HL-60 (cell line): ENCODE measurements at regions not wholly inside any gene's neighbourhood (a gene's known extent, or its start where the extent isn't known, plus 50 kb on each side); places are given as distances from the start of the nearest gene placed in this dataset.

Source experiments
- DNase-seq, 2 experiments: peaks; one replicate each; pipeline ENCODE4 v3.0.0-alpha.2; 2010 to 2020; ENCODE audit warnings: low read depth in 1 of 2, low spot score in 1 of 2
- H3K27ac ChIP-seq: fragments of 250-450 bp; sonication (Bioruptor Pico); replicated peaks from 2 replicates; pipeline ENCODE4 v1.5.1; 2020; ENCODE audit warnings: mild to moderate bottlenecking, moderate library complexity
- H3K27me3 ChIP-seq: fragments of 250-450 bp; sonication (Bioruptor Pico); 2 replicates; pipeline ENCODE4 v1.5.1; 2021; ENCODE audit warnings: mild to moderate bottlenecking, moderate library complexity; ENCODE audit not compliant: insufficient read depth, poor library complexity, severe bottlenecking
- H3K4me3 ChIP-seq: replicated peaks from 2 replicates; pipeline ENCODE4 v1.5.1; 2011; ENCODE audit warnings: mild to moderate bottlenecking, control low read depth, low read length; ENCODE audit not compliant: insufficient read depth
- CTCF ChIP-seq: IDR thresholded peaks from one replicate; pipeline ENCODE4 v1.5.1; 2011; ENCODE audit warnings: low read length, control low read depth, inconsistent platforms; ENCODE audit not compliant: insufficient read depth
- GABPA ChIP-seq: IDR thresholded peaks from 2 replicates; pipeline ENCODE4 v1.6.1; 2012; ENCODE audit warnings: low read depth
- POLR2AphosphoS5 ChIP-seq: IDR thresholded peaks from 2 replicates; pipeline ENCODE4 v1.6.1; 2012; ENCODE audit warnings: low read depth
- SPI1 ChIP-seq: IDR thresholded peaks from 2 replicates; pipeline ENCODE4 v1.6.1; 2012; ENCODE audit warnings: low read depth, mild to moderate bottlenecking, borderline replicate concordance
- TF ChIP-seq, protein P1 (sequence below): IDR thresholded peaks from 2 replicates; pipeline ENCODE4 v1.6.1; 2012; ENCODE audit warnings: low read depth; ENCODE audit not compliant: insufficient replicate concordance

- TF ChIP-seq CTCF: peak; percentile 16
- TF ChIP-seq POLR2AphosphoS5: no peak
- TF ChIP-seq, protein P1, sequence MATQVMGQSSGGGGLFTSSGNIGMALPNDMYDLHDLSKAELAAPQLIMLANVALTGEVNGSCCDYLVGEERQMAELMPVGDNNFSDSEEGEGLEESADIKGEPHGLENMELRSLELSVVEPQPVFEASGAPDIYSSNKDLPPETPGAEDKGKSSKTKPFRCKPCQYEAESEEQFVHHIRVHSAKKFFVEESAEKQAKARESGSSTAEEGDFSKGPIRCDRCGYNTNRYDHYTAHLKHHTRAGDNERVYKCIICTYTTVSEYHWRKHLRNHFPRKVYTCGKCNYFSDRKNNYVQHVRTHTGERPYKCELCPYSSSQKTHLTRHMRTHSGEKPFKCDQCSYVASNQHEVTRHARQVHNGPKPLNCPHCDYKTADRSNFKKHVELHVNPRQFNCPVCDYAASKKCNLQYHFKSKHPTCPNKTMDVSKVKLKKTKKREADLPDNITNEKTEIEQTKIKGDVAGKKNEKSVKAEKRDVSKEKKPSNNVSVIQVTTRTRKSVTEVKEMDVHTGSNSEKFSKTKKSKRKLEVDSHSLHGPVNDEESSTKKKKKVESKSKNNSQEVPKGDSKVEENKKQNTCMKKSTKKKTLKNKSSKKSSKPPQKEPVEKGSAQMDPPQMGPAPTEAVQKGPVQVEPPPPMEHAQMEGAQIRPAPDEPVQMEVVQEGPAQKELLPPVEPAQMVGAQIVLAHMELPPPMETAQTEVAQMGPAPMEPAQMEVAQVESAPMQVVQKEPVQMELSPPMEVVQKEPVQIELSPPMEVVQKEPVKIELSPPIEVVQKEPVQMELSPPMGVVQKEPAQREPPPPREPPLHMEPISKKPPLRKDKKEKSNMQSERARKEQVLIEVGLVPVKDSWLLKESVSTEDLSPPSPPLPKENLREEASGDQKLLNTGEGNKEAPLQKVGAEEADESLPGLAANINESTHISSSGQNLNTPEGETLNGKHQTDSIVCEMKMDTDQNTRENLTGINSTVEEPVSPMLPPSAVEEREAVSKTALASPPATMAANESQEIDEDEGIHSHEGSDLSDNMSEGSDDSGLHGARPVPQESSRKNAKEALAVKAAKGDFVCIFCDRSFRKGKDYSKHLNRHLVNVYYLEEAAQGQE: no peak
- TF ChIP-seq GABPA: no peak
- TF ChIP-seq SPI1: no peak
- no peak overlapping the region for H3K4me3 ChIP-seq
- peaks cover 23% of the 10 kb centered on the region for H3K27me3 ChIP-seq
- peak; percentile 38 to 60 for DNase-seq
- no peak overlapping the region for H3K27ac ChIP-seq
Observed at GRCh38 chr16:85330694-85331188, 218.5 kb upstream of the CIBAR2 start.

DNA sequence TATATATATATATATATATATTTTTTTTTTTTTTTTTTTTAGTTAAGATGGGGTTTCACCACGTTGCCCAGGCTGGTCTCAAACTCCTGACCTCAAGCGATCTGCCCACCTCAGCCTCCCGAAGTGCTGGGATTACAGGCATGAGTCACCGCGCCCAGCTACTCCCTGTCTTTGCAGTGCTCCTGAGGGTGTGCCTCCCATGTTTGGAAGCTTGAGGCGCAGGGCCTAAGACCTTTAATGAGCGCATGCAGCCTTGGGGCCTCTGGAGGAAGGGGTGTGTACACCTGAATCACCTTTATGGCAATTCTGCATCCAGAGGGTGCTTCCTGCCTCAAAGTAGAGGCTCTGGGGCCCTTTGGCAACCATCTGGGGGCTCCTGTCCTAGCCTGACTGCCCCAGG is 219.4 kb upstream of the CIBAR2 start:
- TF ChIP-seq, protein P1: no peak
- TF ChIP-seq POLR2AphosphoS5 (no peak), GABPA (no peak), CTCF (no peak), SPI1 (no peak)
- no peak for DNase-seq
- H3K27ac ChIP-seq: no peak overlapping the region
- H3K27me3 ChIP-seq: peaks cover 27% of the 10 kb centered on the region
- no peak overlapping the region for H3K4me3 ChIP-seq

DNA sequence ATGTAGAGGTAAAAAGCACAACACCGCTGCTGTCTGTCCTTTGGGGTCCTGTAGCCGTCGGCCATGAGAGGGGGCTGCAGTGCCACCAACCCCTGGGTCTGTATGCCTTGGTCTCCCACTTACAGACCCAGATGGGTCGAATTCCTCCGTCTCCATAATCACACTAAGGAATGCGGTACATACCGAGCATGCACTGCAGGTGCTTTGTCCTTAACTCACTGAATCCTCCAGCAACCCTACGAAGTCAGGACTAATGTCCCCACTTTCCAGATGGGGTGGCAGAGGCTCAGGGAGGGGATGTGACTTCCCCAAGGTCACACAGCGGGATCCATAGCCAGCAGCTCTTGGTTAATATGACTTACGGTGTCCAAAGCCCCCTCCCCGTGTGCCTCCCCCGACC is 219.9 kb upstream of the CIBAR2 start:
- Histone ChIP-seq H3K4me3 (no peak overlapping the region), H3K27ac (no peak overlapping the region), H3K27me3 (peaks cover 27% of the 10 kb centered on the region)
- DNase-seq: no peak
- TF ChIP-seq GABPA (no peak), POLR2AphosphoS5 (no peak), SPI1 (no peak), CTCF (no peak)
- TF ChIP-seq, protein P1: no peak
